OCI-LY3 (cell line): ENCODE measurements at regions not wholly inside any gene's neighbourhood (a gene's known extent, or its start where the extent isn't known, plus 50 kb on each side); places are given as distances from the start of the nearest gene placed in this dataset.
"Not testable (repeated sequence)": the region's sequence is repeated elsewhere in the genome, so short reads cannot be mapped to it uniquely, and the experiment has no call there.

Source experiments
- CTCF ChIP-seq: fragments of 200-600, 300-600 bp; sonication (generic); IDR thresholded peaks from 2 replicates; pipeline ENCODE4 v1.5.1; 2014; ENCODE audit warnings: antibody characterized with exemption, low read length, low read depth
- EZH2phosphoT487 ChIP-seq: fragments of 200-600 bp; shearing (Covaris generic); IDR thresholded peaks from 2 replicates; pipeline ENCODE4 v1.6.1; 2018; ENCODE audit warnings: antibody characterized with exemption, mixed run types, low read depth

DNA sequence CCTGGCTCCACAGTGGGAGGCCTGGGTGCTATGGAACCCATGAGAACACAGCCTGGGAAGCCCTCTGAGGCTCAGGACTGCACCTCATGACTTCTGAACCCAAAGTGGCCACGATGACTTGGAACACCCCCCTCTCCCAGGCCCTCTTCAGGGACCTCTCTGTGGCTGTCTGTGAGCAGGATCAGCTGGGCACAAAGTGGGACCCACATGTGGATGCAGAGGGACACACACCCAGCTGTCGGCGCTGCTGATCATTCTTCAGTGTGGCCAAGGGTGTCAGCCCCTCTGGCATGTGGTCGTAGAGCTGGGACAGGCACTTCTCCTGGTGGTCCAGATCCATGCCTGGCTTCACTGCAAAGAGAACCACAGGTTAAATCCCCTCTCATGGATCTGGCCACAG, 293.2 kb downstream of the GOLGA6L6 start:
- not testable (repeated sequence) for TF ChIP-seq CTCF, EZH2phosphoT487
